GM12878 (cell line): ENCODE measurements at regions not wholly inside any gene's neighbourhood (a gene's known extent, or its start where the extent isn't known, plus 50 kb on each side); places are given as distances from the start of the nearest gene placed in this dataset.

Experiments used
- ATAC-seq: fragments of 200-7000 bp; cut with Tn5 transposase; 3 replicates; pipeline ENCODE4 v1.9.1; 2020; ENCODE audit warnings: mild to moderate bottlenecking, moderate library complexity
- BruUV-seq: library from RNA; stranded (reverse); fragments of 400-500 nt; replicated peaks from 2 replicates; lab custom pipeline; 2021; lab: Mats Ljungman, UMichigan
- CTCF ChIA-PET: fragments of 300-600 bp; sonication (Branson Sonifier 250); formaldehyde crosslinking; extraction: SDS; loops from one replicate; lab custom pipeline; 2021; ENCODE audit warnings: inconsistent platforms; lab: Yijun Ruan, JAX
- POLR2A ChIA-PET: fragments of 350-600 bp; formaldehyde crosslinking; extraction: SDS; loops from one replicate; lab custom pipeline; 2021; ENCODE audit warnings: inconsistent platforms; lab: Charles Lee
- RAD21 ChIA-PET: fragments of 300-600 bp; sonication (Branson Sonifier 250); formaldehyde crosslinking; loops from one replicate; lab custom pipeline; 2023; ENCODE audit warnings: antibody characterized with exemption; ENCODE audit not compliant: unreplicated experiment; lab: Charles Lee
- SMC1A ChIA-PET: fragments of 300-600 bp; sonication (Branson Sonifier 250); formaldehyde crosslinking; loops from one replicate; lab custom pipeline; 2023; ENCODE audit not compliant: unreplicated experiment, uncharacterized antibody; lab: Charles Lee
- DNase-seq: peaks from one replicate; pipeline ENCODE4 v3.0.0-alpha.2; 2011; ENCODE audit warnings: low read depth, low spot score
- FAIRE-seq: peaks from 3 replicates; lab custom pipeline; 2011; peaks lifted over from hg19 to GRCh38; lab: Jason Lieb, UNC
- H2AFZ ChIP-seq: 2 replicates; pipeline ENCODE4 v1.6.0; 2011; ENCODE audit warnings: low read depth, low read length, control low read depth; ENCODE audit not compliant: control insufficient read depth
- H3K27ac ChIP-seq: 2 replicates; pipeline ENCODE4 v1.5.1; 2011; ENCODE audit warnings: control low read depth; ENCODE audit not compliant: control insufficient read depth, insufficient read depth
- H3K27me3 ChIP-seq, 2 experiments: replicated peaks in 1 of 2; 2 replicates each; pipeline versions ENCODE4 v1.6.0 to v1.6.1; 2011; ENCODE audit warnings: low read length in 1 of 2; ENCODE audit not compliant: control insufficient read depth in 2 of 2, insufficient read depth in 2 of 2
- H3K36me3 ChIP-seq, 2 experiments: 2 replicates each; pipeline ENCODE4 v1.5.1; 2011; ENCODE audit warnings: low read length in 1 of 2; ENCODE audit not compliant: control insufficient read depth in 2 of 2, insufficient read depth in 2 of 2
- H3K4me1 ChIP-seq: 2 replicates; pipeline ENCODE4 v1.6.1; 2011; ENCODE audit warnings: mild to moderate bottlenecking, low read length, moderate library complexity, mixed read lengths; ENCODE audit not compliant: control insufficient read depth, insufficient read depth
- H3K4me2 ChIP-seq: 2 replicates; pipeline ENCODE4 v1.6.0; 2011; ENCODE audit warnings: control low read depth; ENCODE audit not compliant: control insufficient read depth, insufficient read depth
- H3K4me3 ChIP-seq: fragments of 200-600 bp; sonication (generic); 2 replicates; pipeline ENCODE4 v1.5.1; 2016
- H3K79me2 ChIP-seq: 2 replicates; pipeline ENCODE4 v1.6.0; 2011; ENCODE audit warnings: low read length; ENCODE audit not compliant: control insufficient read depth, insufficient read depth
- H3K9ac ChIP-seq: 2 replicates; pipeline ENCODE4 v1.8.0; 2011; ENCODE audit warnings: low read length, control low read depth, mixed read lengths; ENCODE audit not compliant: control insufficient read depth, insufficient read depth
- H3K9me3 ChIP-seq: replicated peaks from 3 replicates; pipeline ENCODE4 v1.5.1; 2011; ENCODE audit warnings: mild to moderate bottlenecking, low read length; ENCODE audit not compliant: control insufficient read depth, insufficient read depth
- H4K20me1 ChIP-seq: 2 replicates; pipeline ENCODE4 v1.6.0; 2011; ENCODE audit not compliant: control insufficient read depth, insufficient read depth
- CREM ChIP-seq: IDR thresholded peaks from 2 replicates; pipeline ENCODE4 v1.6.1; 2014; ENCODE audit warnings: antibody characterized with exemption, low read depth
- RAD21 ChIP-seq: IDR thresholded peaks from 2 replicates; pipeline ENCODE4 v1.6.1; 2011; ENCODE audit warnings: mild to moderate bottlenecking, low read depth, low read length, moderate library complexity; ENCODE audit not compliant: insufficient read depth
- RFX5 ChIP-seq: IDR thresholded peaks from 2 replicates; pipeline ENCODE4 v1.6.1; 2011; ENCODE audit warnings: low read depth, low read length, improper control_type of control experiment
- ZBED1 ChIP-seq: IDR thresholded peaks from 2 replicates; pipeline ENCODE4 v1.6.1; 2016; ENCODE audit warnings: borderline replicate concordance
- WGBS: methylation state at CpG from one replicate; pipeline ENCODE4 v1.1.6; 2016; ENCODE audit warnings: low lambda C conversion rate; ENCODE audit not compliant: insufficient replicate concordance, insufficient coverage; ENCODE audit errors: missing lambda C conversion rate; 5-methylcytosine and 5-hydroxymethylcytosine counted together
- in situ Hi-C: fragments of 300-500 bp; cut with MboI; formaldehyde crosslinking; loops from 9 replicates; pipeline ENCODE4 v1.14.3; 2018; ENCODE audit warnings: mixed read lengths
- intact Hi-C: fragments of 100-400 bp; cut with micrococcal nuclease; formaldehyde crosslinking; loops from one replicate; pipeline ENCODE4 v1.14.2; 2022; ENCODE audit not compliant: unreplicated experiment
- TF ChIP-seq, protein P1 (sequence below): IDR thresholded peaks from 2 replicates; pipeline ENCODE4 v1.6.1; 2012; ENCODE audit warnings: mild to moderate bottlenecking, low read depth, low read length

GRCh38 chr18:76699923-76700322, 122.4 kb upstream of the ZNF236 start:
- H2AFZ ChIP-seq, result no peak overlapping the region
- in situ Hi-C loops, result no loop called here
- H3K4me1 ChIP-seq, result no peaks in the 10 kb centered on the region
- no peak overlapping the region for H3K9ac ChIP-seq
- no TSS peak for BruUV-seq
- FAIRE-seq, result no peak
- no peaks in the 10 kb centered on the region for H3K9me3 ChIP-seq
- no peak for ATAC-seq
- no peaks in the 10 kb centered on the region for H4K20me1 ChIP-seq
- H3K79me2 ChIP-seq, result no peaks in the 10 kb centered on the region
- ChIA-PET POLR2A (no interaction called here), CTCF (interaction anchor here (1.9 to 2.1 kb wide), 2 partner anchors 10 to 13 kb away, joined by 4 to 8 read pairs; no protein-coding TSS in a partner anchor), SMC1A (no interaction called here), RAD21 (no interaction called here)
- DNase-seq, result no peak
- no peaks in the 10 kb centered on the region for H3K36me3 ChIP-seq
- H3K27me3 ChIP-seq, result no peaks in the 10 kb centered on the region; a peak in 1 of 4 replicates
- TF ChIP-seq CREM (no peak), RAD21 (no peak), RFX5 (no peak), ZBED1 (no peak)
- TF ChIP-seq, protein P1, sequence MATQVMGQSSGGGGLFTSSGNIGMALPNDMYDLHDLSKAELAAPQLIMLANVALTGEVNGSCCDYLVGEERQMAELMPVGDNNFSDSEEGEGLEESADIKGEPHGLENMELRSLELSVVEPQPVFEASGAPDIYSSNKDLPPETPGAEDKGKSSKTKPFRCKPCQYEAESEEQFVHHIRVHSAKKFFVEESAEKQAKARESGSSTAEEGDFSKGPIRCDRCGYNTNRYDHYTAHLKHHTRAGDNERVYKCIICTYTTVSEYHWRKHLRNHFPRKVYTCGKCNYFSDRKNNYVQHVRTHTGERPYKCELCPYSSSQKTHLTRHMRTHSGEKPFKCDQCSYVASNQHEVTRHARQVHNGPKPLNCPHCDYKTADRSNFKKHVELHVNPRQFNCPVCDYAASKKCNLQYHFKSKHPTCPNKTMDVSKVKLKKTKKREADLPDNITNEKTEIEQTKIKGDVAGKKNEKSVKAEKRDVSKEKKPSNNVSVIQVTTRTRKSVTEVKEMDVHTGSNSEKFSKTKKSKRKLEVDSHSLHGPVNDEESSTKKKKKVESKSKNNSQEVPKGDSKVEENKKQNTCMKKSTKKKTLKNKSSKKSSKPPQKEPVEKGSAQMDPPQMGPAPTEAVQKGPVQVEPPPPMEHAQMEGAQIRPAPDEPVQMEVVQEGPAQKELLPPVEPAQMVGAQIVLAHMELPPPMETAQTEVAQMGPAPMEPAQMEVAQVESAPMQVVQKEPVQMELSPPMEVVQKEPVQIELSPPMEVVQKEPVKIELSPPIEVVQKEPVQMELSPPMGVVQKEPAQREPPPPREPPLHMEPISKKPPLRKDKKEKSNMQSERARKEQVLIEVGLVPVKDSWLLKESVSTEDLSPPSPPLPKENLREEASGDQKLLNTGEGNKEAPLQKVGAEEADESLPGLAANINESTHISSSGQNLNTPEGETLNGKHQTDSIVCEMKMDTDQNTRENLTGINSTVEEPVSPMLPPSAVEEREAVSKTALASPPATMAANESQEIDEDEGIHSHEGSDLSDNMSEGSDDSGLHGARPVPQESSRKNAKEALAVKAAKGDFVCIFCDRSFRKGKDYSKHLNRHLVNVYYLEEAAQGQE, result no peak
- H3K4me3 ChIP-seq, result no peak overlapping the region
- no peak overlapping the region for H3K27ac ChIP-seq
- intact Hi-C loops, result no loop called here
- no peak overlapping the region for H3K4me2 ChIP-seq
- 52% methylated on average over 11 of the region's 11 CpGs for WGBS
